COR-L47 (cell line): ENCODE measurements at regions not wholly inside any gene's neighbourhood (a gene's known extent, or its start where the extent isn't known, plus 50 kb on each side); places are given as distances from the start of the nearest gene placed in this dataset.
"Not testable (repeated sequence)": the region's sequence is repeated elsewhere in the genome, so short reads cannot be mapped to it uniquely, and the experiment has no call there.

Source experiments
- DNase-seq: peaks from one replicate; lab custom pipeline; 2025; lab: John Stamatoyannopoulos, UW

DNA sequence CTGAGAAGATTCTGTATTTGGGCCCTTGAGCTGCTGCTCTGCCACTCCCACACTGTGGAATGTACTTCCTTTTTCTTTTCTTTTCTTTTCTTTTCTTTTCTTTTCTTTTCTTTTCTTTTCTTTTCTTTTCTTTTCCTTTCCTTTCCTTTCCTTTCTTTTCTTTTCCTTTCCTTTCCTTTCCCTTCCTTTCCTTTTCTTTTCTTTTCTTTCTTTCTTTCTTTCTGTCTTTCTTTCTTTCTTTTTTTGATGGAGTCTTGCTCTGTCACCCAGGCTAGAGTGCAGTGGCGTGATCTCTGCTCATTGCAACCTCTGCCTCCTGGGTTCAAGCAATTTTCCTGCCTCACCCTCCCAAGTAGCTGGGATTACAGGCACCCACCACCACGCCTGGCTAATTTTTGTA is 89.8 kb downstream of the DNAAF6 start:
- DNase-seq: not testable (repeated sequence)

DNA sequence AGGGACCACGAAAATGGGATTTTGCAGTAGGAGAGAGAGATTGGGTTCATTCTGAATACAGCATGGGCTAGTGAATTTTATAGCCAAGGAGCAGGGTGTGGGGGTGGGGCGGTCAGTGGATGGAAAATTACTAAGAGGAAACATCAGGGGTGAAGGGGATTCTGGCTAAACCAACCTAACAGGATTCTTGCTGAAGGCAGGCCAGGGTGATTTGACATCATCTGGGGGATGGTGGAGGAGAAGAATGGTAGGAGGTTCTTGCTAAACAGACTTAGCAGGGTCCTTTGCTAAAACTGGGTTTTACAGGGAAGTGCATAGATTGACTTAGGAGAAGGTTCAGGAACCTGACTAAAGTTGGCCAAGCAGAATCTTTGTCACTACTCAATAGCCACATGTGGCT is 91.9 kb downstream of the DNAAF6 start:
- no peak for DNase-seq

DNA sequence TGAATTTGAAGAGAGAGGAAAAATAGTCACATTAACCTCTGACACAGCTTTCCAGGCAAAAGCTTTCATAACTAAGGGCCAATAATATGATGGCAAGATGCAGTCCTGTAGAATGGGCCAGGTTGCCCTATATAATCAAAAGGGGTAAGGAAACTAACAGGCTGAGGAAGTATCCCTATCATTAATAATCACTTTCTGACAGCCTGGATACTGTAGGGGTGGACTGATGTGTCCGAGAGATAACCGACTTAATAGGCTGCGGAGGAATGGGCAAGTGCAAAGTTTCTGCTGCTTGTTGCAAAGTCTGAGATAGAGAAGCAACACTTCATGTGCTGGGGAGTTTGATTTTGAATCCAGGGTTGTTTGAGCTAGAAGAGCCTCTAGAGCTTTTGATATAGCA is 94.8 kb downstream of the DNAAF6 start:
- no peak for DNase-seq

DNA sequence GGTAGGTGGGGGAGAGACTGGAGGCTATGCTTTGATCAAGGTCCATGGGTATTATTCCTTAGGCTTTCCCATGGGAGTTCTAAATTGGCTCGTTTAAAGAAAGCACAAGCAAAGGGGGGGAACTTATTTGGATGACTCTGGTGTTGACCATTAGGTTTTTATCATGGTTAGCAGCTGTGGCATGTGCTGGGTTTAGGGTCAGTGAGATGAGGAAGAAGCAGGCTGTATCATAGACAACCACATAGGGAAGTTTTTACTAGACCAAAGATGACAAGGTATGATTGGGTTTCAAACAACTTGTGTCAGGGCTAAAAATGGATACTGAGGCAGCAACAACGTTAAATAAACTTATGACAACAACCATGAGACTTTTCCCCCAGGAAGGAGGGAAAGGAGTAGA is 97.7 kb downstream of the DNAAF6 start:
- no peak for DNase-seq

DNA sequence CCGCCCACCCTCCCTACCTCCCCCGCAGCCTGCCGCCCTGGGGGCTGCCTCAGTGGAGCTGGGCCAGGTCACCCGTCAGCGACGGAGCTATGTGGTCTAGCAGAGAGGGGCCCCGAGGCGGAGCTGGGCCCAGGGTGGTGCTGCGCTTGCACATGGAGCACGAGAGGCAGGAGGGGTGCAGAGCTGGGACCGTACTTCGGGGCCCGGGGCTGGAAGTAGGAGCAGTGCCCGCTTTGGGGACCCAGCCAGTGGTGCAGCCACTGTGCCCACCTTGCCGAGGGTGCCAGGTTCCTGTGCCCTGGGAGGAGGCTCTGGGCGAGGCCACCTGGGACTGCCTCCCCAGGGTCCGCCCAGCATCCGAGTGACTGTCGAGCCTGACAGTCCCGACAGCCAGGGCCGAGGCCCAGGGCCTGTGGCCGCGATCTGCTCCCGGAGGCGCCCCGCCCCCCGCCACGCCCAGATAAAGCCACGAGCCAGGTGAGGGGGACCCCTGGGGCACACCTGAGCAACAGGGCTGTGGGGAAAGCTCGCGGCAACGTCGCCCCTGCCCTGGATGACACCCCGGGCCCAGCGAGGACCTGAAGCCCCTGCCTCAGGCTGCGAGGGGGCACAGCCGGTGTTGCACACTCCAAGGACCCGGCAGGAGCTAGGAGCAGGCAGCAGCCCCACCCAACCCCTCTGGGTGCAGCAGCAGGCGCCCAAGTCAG is 117.5 kb downstream of the DNAAF6 start:
- no peak for DNase-seq

DNA sequence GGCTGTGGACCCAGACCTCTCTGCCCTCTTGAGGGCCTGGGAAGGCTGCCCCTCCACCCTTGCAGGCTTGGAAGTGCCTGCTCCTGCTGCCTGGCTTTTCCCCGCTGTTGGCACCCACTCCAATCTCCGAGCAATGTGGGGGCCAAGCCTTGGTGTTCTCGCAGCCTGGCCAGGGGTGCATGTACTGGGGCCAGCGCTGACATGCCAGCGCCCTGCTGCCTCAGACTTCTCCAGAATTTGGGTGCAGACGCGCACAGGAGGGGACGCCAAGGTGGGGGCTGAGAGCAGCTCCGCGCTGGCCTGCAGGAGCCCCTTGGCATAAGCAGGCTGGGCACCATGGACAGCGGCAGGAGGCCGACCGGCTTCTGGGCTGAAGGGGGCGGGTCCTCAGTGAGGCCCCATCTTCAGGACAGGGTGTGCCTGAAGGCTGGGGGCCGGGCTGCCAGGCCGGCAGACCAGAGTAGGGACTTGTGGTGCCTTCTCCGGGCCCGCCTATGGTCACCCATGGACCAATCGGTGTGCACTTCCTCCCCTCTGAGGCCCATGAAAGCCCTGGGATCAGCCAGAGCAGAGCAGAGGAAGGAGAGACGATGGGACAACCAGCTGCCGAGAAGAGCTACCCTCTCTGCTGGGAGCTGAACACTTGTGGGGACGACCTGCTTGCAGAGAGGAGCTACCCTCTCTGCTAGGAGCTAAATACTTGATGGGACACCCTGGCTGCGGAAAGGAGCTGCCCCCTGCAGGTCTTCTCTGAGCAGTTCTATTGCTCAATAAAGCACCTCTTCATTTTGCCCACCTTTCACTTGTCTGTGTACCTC is 118.3 kb downstream of the DNAAF6 start:
- no peak for DNase-seq

DNA sequence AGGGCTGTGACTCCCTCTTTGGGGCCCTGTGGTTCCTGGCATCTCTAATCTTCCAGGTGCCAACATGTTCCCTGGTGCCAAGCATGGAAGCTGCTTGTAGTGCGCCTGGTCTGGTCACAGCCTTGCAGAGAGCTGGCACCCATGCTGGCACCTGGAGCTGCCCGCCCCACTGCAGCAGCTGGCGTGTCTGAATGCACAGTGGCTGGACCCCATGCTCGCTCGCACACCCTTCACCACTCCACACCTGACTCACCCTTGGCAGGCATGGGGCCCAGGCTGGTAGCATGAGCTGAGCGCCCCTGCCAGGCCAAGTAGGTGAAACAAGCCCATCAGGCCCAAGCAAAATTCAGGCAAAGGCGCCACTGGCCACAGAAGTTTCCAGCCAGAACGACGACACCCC is 119.1 kb downstream of the DNAAF6 start:
- no peak for DNase-seq

DNA sequence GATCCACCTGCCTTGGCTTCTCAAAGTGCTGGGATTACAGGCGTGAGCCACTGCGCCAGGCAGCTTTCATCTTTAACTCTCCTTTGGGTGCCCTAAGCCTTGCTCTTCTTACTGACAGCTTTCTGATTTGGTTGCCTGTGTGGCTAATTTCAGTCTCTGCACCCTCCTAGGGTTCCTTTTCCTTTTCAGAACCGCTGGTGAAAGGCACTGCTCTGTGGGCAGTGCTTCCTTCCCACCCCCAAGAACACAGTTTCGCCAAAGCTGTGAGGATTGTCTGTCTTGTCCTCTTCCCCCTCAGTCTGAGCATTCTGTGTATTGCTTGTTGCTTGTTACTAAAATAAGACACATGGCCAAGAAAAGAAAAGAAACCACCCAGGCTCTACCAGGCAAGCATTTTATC is 101.4 kb upstream of the FRMPD3 start:
- DNase-seq: no peak

DNA sequence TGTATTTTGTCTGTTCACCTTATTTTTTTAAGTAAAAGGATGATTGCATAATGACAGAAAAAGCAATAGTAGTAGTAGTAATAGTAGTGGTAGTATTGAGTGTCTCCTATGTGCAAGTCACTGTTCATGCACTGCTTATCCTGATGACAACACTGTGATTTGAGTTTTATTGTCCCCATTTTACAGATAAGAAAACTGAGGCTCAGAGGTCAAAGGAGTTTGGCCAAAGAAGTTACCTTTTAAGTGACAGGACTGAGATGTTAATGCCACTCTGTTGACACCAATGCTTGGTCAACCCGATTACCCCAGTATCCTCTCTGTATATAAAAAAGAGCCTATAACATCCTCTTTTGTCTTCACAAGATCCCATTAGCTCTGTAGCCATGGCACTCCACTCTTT is 100.5 kb upstream of the FRMPD3 start:
- no peak for DNase-seq

DNA sequence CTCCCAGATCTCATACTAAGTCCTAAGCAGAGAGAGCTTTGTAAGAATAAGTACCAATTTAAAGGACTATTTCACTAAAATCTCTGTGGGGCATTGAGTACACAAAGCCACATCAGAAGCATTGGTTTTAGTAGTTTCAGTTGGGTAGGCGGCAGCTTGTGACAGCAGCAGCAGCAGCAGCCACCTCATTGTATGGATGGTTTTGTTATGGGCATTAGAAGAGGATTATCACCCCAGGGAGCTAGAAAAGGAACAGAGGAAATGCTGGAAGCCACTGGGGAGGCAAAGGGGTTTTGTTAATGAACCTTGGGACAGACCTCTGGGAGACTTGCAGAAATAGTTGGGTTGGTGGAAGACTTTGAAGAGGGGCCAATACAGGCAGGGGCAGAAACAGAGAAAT is 93.9 kb upstream of the FRMPD3 start:
- DNase-seq: peak; percentile 43

DNA sequence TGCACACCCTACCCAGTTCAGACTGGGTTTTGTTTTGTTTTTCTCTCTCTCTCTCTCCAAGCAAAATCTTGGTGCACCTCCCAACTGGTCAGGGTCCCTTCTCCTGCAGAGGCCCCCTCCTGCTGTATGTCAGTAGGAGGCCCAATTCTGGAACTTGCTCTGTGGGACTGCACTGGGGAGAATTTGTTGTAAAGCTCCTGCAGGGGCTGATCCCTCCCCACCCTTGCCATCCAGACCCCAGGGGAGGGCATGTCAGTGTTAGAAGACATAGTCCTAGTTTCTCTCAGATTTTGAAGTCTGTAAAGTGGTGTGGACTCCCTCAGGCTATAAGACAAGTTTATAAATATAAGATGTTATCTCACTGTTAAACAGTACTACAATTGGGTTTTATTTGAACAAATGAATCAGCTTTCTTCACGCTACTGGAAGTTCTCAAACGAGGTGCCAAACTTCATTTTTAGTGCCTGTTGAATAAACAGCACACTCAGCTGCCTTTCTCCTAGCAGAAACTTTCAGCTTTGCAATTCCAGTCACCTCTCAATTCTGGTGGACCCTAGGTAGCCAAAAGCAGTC is 88.6 kb upstream of the FRMPD3 start:
- no peak for DNase-seq

DNA sequence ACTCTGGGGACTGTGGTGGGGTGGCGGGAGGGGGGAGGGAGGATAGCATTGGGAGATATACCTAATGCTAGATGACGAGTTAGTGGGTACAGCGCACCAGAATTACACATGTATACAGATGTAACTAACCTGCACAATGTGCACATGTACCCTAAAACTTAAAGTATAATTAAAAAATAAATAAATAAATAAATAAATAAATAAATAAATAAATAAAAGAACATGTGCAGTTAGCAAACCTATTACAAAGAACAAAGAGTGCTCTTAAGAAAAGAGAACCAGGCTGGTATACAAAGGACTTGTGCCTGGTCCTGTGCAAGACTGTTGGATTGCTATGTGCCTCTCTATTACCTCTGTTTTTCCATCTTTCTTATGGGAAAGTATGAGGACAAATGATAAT is 79.3 kb upstream of the FRMPD3 start:
- DNase-seq: not testable (repeated sequence)

DNA sequence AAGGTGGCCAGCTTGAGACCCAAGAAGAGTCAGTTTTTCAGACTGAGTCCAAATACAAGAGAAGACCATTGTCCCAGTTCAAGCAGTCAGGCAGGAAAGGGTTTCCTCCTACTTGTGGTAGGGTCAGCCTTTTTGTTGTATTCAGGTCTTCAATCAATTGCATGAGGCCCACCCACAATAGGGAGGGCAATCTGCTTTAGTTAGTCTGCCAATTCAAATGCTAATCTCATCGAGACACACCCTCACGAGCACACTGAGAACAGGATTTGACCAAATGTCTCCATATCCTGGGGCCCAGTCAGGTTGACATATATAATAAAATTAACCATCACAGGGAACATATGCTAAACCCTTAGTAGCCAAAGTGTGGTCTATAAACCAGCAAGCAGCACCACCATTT is 75.3 kb upstream of the FRMPD3 start:
- DNase-seq: no peak

DNA sequence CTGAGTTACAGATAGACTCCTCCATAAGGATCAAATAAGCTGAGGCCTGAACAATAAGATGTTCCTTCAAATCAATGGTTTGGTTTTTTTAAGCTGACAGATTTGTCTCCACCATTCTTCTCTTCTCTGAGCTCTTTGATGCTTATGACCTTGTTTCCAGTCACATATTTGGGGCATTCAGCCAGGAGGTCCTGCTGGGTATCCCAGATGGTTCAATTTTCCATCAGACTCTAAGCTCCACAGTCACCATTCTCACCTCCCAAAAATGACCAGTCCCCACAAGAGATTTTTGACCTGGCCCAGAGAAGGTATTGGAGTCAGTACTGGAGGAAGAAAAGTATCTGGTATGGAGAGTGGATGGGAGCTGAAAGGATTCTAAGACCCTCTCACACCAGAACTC is 74.6 kb upstream of the FRMPD3 start:
- no peak for DNase-seq

DNA sequence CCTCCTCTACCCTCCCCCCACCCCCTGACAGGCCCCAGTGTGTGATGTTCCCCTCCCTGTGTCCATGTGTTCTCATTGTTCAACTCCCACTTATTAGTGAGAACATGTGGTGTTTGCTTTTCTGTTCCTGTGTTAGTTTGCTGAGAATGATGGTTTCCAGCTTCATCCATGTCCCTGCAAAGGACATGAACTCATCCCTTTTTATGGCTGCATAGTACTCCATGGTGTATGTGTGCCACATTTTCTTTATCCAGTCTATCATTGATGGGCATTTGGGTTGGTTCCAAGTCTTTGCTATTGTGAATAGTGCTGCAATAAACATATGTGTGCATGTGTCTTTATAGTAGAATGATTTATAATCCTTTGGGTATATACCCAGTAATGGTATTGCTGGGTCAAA is 73.3 kb upstream of the FRMPD3 start:
- not testable (repeated sequence) for DNase-seq

DNA sequence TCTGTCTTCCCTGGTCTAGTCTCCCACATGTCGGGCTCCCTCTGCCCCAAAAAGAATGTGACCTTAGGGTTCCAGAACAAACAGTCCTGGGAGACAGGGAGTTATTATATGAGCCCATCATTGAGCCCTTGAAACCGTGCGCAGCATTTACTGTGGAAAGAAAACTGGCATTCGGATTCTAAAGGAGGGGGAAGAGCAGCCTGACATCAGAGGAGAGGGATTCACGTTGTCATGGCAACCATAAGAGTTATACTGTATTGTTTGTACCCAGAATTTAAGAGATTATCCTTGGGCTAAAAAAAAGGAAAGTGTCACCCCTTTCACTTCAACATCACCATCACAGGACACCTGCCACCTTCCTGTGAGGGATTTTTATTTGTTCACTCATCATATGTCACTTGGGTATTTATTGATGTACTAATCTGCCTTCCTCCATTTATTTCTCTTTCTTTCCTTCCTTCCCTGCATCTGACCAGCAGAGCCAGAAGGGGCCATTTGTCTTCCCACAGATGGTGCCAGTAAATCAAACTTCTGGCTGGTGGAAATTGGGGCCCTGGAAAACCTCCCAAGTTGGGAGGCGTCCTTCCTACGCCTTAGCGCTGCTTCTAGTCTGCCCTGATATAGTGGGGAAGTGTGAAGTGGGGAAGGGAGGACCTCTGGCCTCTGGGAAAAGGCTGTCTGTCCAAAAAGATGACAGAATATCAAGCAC is 64.9 kb upstream of the FRMPD3 start:
- DNase-seq: no peak

DNA sequence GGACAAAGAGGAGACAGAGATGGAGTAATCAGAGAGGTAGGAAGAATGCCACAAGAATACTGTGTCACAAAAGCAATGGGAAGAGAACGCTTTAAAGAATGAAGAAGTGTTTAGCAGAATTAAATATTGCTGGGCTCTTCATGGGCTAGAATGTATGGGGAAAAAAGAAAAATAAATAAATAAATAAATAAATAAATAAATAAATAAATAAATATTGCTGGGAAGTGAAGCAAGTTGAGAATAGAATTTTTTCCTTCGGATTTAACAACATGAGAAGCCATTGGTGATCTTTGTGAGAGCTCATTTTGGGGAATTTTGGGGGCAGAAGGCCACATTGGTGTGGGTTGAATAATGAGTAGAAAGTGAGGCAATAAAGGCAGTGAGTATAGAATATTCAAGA is 59.7 kb upstream of the FRMPD3 start:
- DNase-seq: no peak

DNA sequence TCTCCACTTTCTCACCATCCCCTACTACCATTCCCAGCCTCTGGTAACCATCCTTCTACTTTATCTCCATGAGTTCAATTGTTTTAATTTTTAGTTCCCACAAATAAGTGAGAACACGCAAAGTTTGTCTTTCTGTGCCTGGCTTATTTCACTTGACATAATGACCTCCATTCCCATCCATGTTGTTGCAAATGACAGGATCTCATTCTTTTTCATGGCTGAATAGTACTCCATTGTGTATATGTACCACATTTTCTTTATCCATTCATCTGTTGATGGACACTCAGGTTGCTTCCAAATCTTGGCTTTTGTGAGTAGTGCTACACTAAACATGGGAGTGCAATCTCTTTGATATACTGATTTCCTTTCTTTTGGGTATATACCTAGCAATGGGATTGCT is 55.8 kb upstream of the FRMPD3 start:
- not testable (repeated sequence) for DNase-seq

DNA sequence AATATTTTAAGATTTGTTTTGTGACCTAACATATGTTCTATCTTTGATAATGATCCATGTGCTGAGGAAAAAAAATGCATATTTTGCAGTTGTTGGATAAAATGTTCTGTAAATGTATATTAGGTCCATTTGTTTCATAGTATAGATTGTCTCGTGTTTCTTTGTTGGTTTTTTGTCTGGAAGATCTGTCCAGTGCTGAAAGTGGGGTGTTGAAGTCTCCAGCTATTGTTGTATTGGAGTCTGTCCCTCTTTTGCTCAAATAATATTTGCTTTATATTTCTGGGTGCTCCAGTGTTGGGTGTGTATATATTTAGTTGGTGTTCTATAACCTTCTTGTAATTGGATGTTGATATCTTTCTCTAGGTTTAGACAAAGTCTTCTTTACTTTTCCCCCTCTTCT is 53.2 kb upstream of the FRMPD3 start:
- no peak for DNase-seq

DNA sequence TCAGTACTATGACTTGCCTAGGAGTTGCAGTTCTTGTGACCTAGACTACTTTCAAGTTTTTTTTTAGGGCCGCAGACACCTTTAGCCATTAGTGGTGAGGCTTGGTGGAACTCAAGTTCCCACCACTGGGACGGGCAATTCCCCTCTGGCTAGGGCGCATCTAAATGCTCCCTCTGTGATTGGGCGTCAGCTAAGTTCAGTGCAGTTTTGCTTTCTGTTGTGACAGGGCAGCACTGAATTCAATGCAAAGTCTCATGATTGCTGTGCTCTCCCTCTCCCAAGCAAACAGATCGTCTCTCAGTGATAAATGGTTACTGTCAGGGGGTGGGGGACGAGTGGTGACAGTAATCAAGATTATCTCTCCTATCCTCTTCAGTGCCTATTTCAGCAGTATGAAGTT is 52.7 kb upstream of the FRMPD3 start:
- DNase-seq: no peak

DNA sequence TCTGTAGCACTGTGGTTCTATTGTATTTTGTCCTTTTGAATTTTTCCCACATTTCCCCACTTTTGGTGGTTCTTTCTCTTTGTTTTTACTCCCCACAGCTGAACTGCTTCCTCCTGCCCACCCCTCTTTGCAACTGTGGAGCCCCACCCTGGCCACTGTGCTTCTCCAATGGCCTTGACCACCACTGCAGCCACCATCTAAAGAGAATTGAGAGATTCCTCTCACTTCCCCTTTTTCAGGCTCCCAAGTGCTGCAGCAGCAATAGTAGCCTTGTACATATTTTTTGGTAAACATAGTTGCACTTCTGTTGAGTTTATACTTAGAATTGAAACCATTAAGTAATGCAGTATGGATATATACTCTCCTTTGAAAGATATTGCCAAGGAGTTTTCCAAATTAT is 51.3 kb upstream of the FRMPD3 start:
- DNase-seq: no peak
